H1 (cell line): ENCODE measurements at regions not wholly inside any gene's neighbourhood (a gene's known extent, or its start where the extent isn't known, plus 50 kb on each side); places are given as distances from the start of the nearest gene placed in this dataset.

ENCODE experiments used
- CTCF ChIA-PET: fragments of 300-600 bp; sonication (Branson Sonifier 250); formaldehyde crosslinking; loops from one replicate; lab custom pipeline; 2021; ENCODE audit not compliant: partially characterized antibody; lab: Charles Lee
- POLR2A ChIA-PET: fragments of 300-600 bp; sonication (Branson Sonifier 250); formaldehyde crosslinking; loops from one replicate; lab custom pipeline; 2021; ENCODE audit warnings: inconsistent platforms; ENCODE audit not compliant: partially characterized antibody; lab: Charles Lee
- DNase-seq, 2 experiments: peaks; one replicate each; pipeline versions ENCODE4 v3.0.0 to v3.0.0-alpha.2; 2010 to 2022; ENCODE audit warnings: low spot score in 2 of 2, low read depth in 1 of 2, mixed read lengths in 1 of 2
- FAIRE-seq: peaks from 2 replicates; lab custom pipeline; 2011; peaks lifted over from hg19 to GRCh38; lab: Jason Lieb, UNC
- H2AFZ ChIP-seq: 2 replicates; pipeline ENCODE4 v1.8.1; 2012; ENCODE audit warnings: low read length, inconsistent platforms
- H2AK5ac ChIP-seq: 2 replicates; pipeline ENCODE4 v1.6.1; 2013; ENCODE audit warnings: low read depth, low read length
- H2BK120ac ChIP-seq: replicated peaks from 2 replicates; pipeline ENCODE3; 2013; ENCODE audit warnings: low read depth, low read length, inconsistent platforms
- H2BK12ac ChIP-seq: 2 replicates; pipeline ENCODE4 v1.6.1; 2013; ENCODE audit warnings: low read depth, low read length
- H2BK15ac ChIP-seq: 2 replicates; pipeline ENCODE4 v1.6.1; 2013; ENCODE audit warnings: low read length
- H2BK20ac ChIP-seq: 2 replicates; pipeline ENCODE4 v1.6.1; 2013; ENCODE audit warnings: low read length
- H2BK5ac ChIP-seq: 2 replicates; pipeline ENCODE4 v1.6.1; 2013; ENCODE audit warnings: low read depth, low read length
- H3K14ac ChIP-seq: 2 replicates; pipeline ENCODE4 v1.6.1; 2013; ENCODE audit warnings: inconsistent platforms; ENCODE audit not compliant: insufficient read length
- H3K18ac ChIP-seq: 2 replicates; pipeline ENCODE4 v1.6.1; 2013; ENCODE audit warnings: low read length; ENCODE audit errors: extremely low read depth
- H3K23ac ChIP-seq: 2 replicates; pipeline ENCODE4 v1.6.1; 2013; ENCODE audit warnings: inconsistent platforms; ENCODE audit not compliant: insufficient read length
- H3K23me2 ChIP-seq: 2 replicates; pipeline ENCODE4 v1.6.1; 2013; ENCODE audit warnings: low read depth, low read length
- H3K27ac ChIP-seq: 2 replicates; pipeline ENCODE4 v1.6.1; 2011; ENCODE audit warnings: low read depth, low read length, inconsistent platforms
- H3K27me3 ChIP-seq, 4 experiments: replicated peaks in 1 of 4; 1 replicate in 1 of 4; 2 replicates in 3 of 4; pipeline versions ENCODE4 v1.6.1 to v1.8.1; 2011 to 2013; ENCODE audit warnings: low read length in 3 of 4, mild to moderate bottlenecking in 3 of 4, inconsistent platforms in 2 of 4, mixed read lengths in 2 of 4, moderate library complexity in 1 of 4; ENCODE audit not compliant: control insufficient read depth in 3 of 4, insufficient read depth in 3 of 4; ENCODE audit errors: extremely low read depth in 1 of 4
- H3K36me3 ChIP-seq, 4 experiments: 2 replicates each; pipeline versions ENCODE4 v1.6.1 to v1.8.1; 2011 to 2013; ENCODE audit warnings: mild to moderate bottlenecking in 4 of 4, low read length in 3 of 4, moderate library complexity in 2 of 4, control low read depth in 1 of 4, inconsistent platforms in 1 of 4; ENCODE audit not compliant: insufficient read depth in 4 of 4, control insufficient read depth in 2 of 4
- H3K4ac ChIP-seq: replicated peaks from 2 replicates; pipeline ENCODE3; 2013; ENCODE audit warnings: low read length, low read depth, mixed read lengths, inconsistent platforms; ENCODE audit not compliant: insufficient read length
- H3K4me1 ChIP-seq, 4 experiments: replicated peaks in 1 of 4; 1 replicate in 1 of 4; 2 replicates in 3 of 4; pipeline versions ENCODE4 v1.6.1 to v1.8.1; 2011 to 2013; ENCODE audit warnings: low read length in 3 of 4, inconsistent platforms in 2 of 4, mixed read lengths in 1 of 4; ENCODE audit not compliant: insufficient read depth in 4 of 4, control insufficient read depth in 3 of 4
- H3K4me2 ChIP-seq, 2 experiments: 2 replicates each; pipeline versions ENCODE4 v1.6.1 to v1.8.1; 2011 to 2013; ENCODE audit warnings: low read depth in 2 of 2, low read length in 2 of 2, control low read depth in 1 of 2, inconsistent platforms in 1 of 2, mild to moderate bottlenecking in 1 of 2; ENCODE audit not compliant: insufficient read depth in 1 of 2
- H3K4me3 ChIP-seq, 4 experiments: fragments of 200-600, 300-600 bp in 1 of 4; sonication (generic), shearing (Covaris generic), sonication (Bioruptor Twin) in 1 of 4; 2 replicates each; pipeline versions ENCODE4 v1.5.1 to v1.8.1; 2011 to 2016; ENCODE audit warnings: low read length in 4 of 4, low read depth in 3 of 4, control low read depth in 2 of 4, inconsistent platforms in 2 of 4, mild to moderate bottlenecking in 2 of 4, mixed read lengths in 1 of 4, moderate library complexity in 1 of 4; ENCODE audit not compliant: insufficient read depth in 2 of 4; ENCODE audit errors: extremely low read depth in 1 of 4
- H3K56ac ChIP-seq: replicated peaks from 2 replicates; pipeline ENCODE3; 2013; ENCODE audit warnings: low read depth, mild to moderate bottlenecking, mixed read lengths, low read length, inconsistent platforms; ENCODE audit not compliant: insufficient read length
- H3K79me1 ChIP-seq: 2 replicates; pipeline ENCODE4 v1.6.1; 2013; ENCODE audit warnings: low read depth, low read length, control low read depth
- H3K79me2 ChIP-seq, 2 experiments: 2 replicates each; pipeline versions ENCODE4 v1.6.1 to v1.8.1; 2012 to 2013; ENCODE audit warnings: low read length in 2 of 2, mild to moderate bottlenecking in 2 of 2, inconsistent platforms in 1 of 2; ENCODE audit not compliant: insufficient read depth in 2 of 2, control insufficient read depth in 1 of 2
- H3K9ac ChIP-seq, 4 experiments: replicated peaks in 1 of 4; 1 replicate in 1 of 4; 2 replicates in 3 of 4; pipeline versions ENCODE4 v1.6.1 to v1.8.1; 2011 to 2013; ENCODE audit warnings: low read depth in 3 of 4, low read length in 3 of 4, control low read depth in 2 of 4, mild to moderate bottlenecking in 2 of 4, moderate library complexity in 2 of 4, inconsistent platforms in 1 of 4; ENCODE audit errors: extremely low read depth in 1 of 4
- H3K9me3 ChIP-seq, 2 experiments: 2 replicates each; pipeline versions ENCODE4 v1.6.1 to v1.8.1; 2012 to 2013; ENCODE audit warnings: mild to moderate bottlenecking in 2 of 2, moderate library complexity in 2 of 2, control low read depth in 1 of 2, inconsistent platforms in 1 of 2, low read depth in 1 of 2, low read length in 1 of 2, mixed read lengths in 1 of 2; ENCODE audit not compliant: insufficient read depth in 2 of 2
- H4K20me1 ChIP-seq, 2 experiments: replicated peaks in 1 of 2; 2 replicates each; pipeline versions ENCODE3 to v1.8.1; 2011 to 2013; ENCODE audit warnings: inconsistent platforms in 2 of 2, low read length in 2 of 2, mild to moderate bottlenecking in 1 of 2; ENCODE audit not compliant: insufficient read depth in 2 of 2, control insufficient read depth in 1 of 2
- H4K5ac ChIP-seq: 2 replicates; pipeline ENCODE4 v1.6.1; 2013; ENCODE audit warnings: low read length, low read depth, mixed read lengths, inconsistent platforms; ENCODE audit not compliant: insufficient read length
- H4K8ac ChIP-seq: 2 replicates; pipeline ENCODE4 v1.8.0; 2013; ENCODE audit warnings: mild to moderate bottlenecking, moderate library complexity, low read length, inconsistent platforms; ENCODE audit not compliant: insufficient read depth; ENCODE audit errors: extremely low read depth
- H4K91ac ChIP-seq: replicated peaks from 2 replicates; pipeline ENCODE3; 2013; ENCODE audit warnings: low read length, mixed read lengths, inconsistent platforms; ENCODE audit not compliant: insufficient read length
- ASH2L ChIP-seq: fragments of 200-600, 300-600 bp; sonication (generic); IDR thresholded peaks from one replicate; pipeline ENCODE4 v1.7.1; 2017; ENCODE audit warnings: low read length
- EZH2 ChIP-seq: fragments of 200-600 bp; sonication (generic); IDR thresholded peaks from 2 replicates; pipeline ENCODE4 v1.7.1; 2012; ENCODE audit warnings: low read depth, mild to moderate bottlenecking, moderate library complexity, low read length, inconsistent platforms; ENCODE audit not compliant: severe bottlenecking
- FOSL1 ChIP-seq: IDR thresholded peaks from 2 replicates; pipeline ENCODE4 v1.6.1; 2011; ENCODE audit warnings: mild to moderate bottlenecking, low read depth, low read length, moderate library complexity; ENCODE audit not compliant: insufficient read depth
- GTF2F1 ChIP-seq: IDR thresholded peaks from 2 replicates; pipeline ENCODE4 v1.6.1; 2012; ENCODE audit warnings: low read depth, low read length, improper control_type of control experiment, borderline replicate concordance
- HDAC2 ChIP-seq, 2 experiments: fragments of 300-600 bp in 1 of 2; sonication (generic) in 1 of 2; IDR thresholded peaks; 2 replicates each; pipeline ENCODE4 v1.6.1; 2011 to 2012; ENCODE audit warnings: low read depth in 2 of 2, low read length in 2 of 2, mild to moderate bottlenecking in 2 of 2, moderate library complexity in 2 of 2, borderline replicate concordance in 1 of 2, inconsistent platforms in 1 of 2
- HDAC6 ChIP-seq: IDR thresholded peaks from one replicate; pipeline ENCODE4 v1.7.1; 2012; ENCODE audit warnings: low read depth, mild to moderate bottlenecking, inconsistent platforms, low read length, moderate library complexity
- POLR2A ChIP-seq, 2 experiments: IDR thresholded peaks; 1 replicate in 1 of 2; 2 replicates in 1 of 2; pipeline ENCODE4 v1.6.1; 2011; ENCODE audit warnings: low read depth in 2 of 2, low read length in 2 of 2, mild to moderate bottlenecking in 2 of 2; ENCODE audit errors: control extremely low read depth in 1 of 2
- SAP30 ChIP-seq: fragments of 300-600 bp; sonication (generic); IDR thresholded peaks from 2 replicates; pipeline ENCODE4 v1.7.1; 2012; ENCODE audit warnings: low read length, moderate library complexity, mild to moderate bottlenecking, inconsistent platforms; ENCODE audit not compliant: insufficient read depth, insufficient replicate concordance
- TAF1 ChIP-seq: IDR thresholded peaks from 2 replicates; pipeline ENCODE4 v1.6.1; 2011; ENCODE audit warnings: mild to moderate bottlenecking, low read depth, low read length
- TAF7 ChIP-seq: optimal IDR thresholded peaks from 2 replicates; pipeline ENCODE3; 2011; ENCODE audit warnings: low read depth, mild to moderate bottlenecking, inconsistent platforms, low read length, moderate library complexity, borderline replicate concordance
- TCF12 ChIP-seq: IDR thresholded peaks from 2 replicates; pipeline ENCODE4 v1.6.1; 2011; ENCODE audit warnings: low read depth, mild to moderate bottlenecking, low read length
- TEAD4 ChIP-seq: IDR thresholded peaks from 2 replicates; pipeline ENCODE4 v1.6.1; 2012; ENCODE audit warnings: low read depth, low read length, inconsistent platforms, mixed read lengths
- WGBS, 2 experiments: shearing (Covaris generic) in 1 of 2; methylation state at CpG; one replicate each; pipeline versions ENCODE4 v1.1.6 to v1.1.7; 2013 to 2015; ENCODE audit warnings: low lambda C conversion rate in 2 of 2, mixed read lengths in 2 of 2, inconsistent platforms in 1 of 2, low coverage in 1 of 2, missing lambda C conversion rate in 1 of 2; ENCODE audit not compliant: insufficient replicate concordance in 2 of 2, insufficient coverage in 1 of 2, insufficient read length in 1 of 2; ENCODE audit errors: extremely low coverage in 1 of 2, missing lambda C conversion rate in 1 of 2; 5-methylcytosine and 5-hydroxymethylcytosine counted together
- TF ChIP-seq, protein P1 (sequence below), 3 experiments: IDR thresholded peaks; 1 replicate in 2 of 3; 2 replicates in 1 of 3; pipeline versions ENCODE4 v1.5.1 to v1.6.1; 2011; ENCODE audit warnings: low read length in 3 of 3, mild to moderate bottlenecking in 3 of 3, inconsistent platforms in 2 of 3, low read depth in 1 of 3, moderate library complexity in 1 of 3; ENCODE audit not compliant: insufficient read depth in 1 of 3; ENCODE audit errors: control extremely low read depth in 1 of 3

DNA sequence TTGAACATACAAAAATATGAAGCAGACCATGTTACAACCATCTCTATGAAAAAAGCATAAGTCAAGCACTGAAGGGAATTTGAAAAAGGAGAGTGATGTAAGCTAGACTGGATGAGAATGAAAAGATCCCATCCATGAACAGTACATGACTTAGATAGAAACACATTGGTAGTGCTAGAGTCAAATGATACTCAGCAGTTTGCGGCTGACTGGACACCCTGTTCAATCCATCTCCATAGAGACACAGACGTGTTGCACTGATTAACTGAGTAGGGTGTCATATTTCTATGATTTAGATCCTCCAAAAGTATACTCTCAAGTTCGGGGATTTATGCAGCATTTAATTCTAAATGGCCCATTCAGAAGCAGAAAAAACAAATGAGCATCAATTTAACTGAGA, 674.3 kb upstream of the NRXN1 start:
- no peak for FAIRE-seq
- Histone ChIP-seq H2BK15ac (no peak overlapping the region), H3K79me2 (no peaks in the 10 kb centered on the region), H3K18ac (no peak overlapping the region), H2AK5ac (no peak overlapping the region), H3K79me1 (no peaks in the 10 kb centered on the region), H2AFZ (no peak overlapping the region), H3K23ac (no peak overlapping the region), H3K23me2 (no peaks in the 10 kb centered on the region), H3K4me3 (no peak overlapping the region), H3K9ac (no peak overlapping the region), H4K20me1 (no peaks in the 10 kb centered on the region), H3K36me3 (no peaks in the 10 kb centered on the region), H2BK120ac (no peak overlapping the region), H2BK12ac (no peak overlapping the region), H3K27ac (no peak overlapping the region), H3K4me2 (no peak overlapping the region), H3K27me3 (no peaks in the 10 kb centered on the region), H2BK5ac (no peak overlapping the region), H3K14ac (no peak overlapping the region), H3K4ac (no peak overlapping the region), H3K9me3 (no peaks in the 10 kb centered on the region), H4K5ac (no peak overlapping the region), H3K56ac (no peak overlapping the region), H2BK20ac (no peak overlapping the region), H3K4me1 (peaks cover 0 to 2% (median 0%) of the 10 kb centered on the region in 4 experiments; a peak in 1 of 7 replicates), H4K8ac (no peak overlapping the region), H4K91ac (no peak overlapping the region)
- no peak for DNase-seq
- CTCF ChIA-PET: no interaction called here
- 90% methylated on average over 3 of the region's 3 CpGs; no CpG with 5 or more reads in 1 of the 2 experiments for WGBS, 2 experiments
- POLR2A ChIA-PET: no interaction called here
- TF ChIP-seq, protein P1, sequence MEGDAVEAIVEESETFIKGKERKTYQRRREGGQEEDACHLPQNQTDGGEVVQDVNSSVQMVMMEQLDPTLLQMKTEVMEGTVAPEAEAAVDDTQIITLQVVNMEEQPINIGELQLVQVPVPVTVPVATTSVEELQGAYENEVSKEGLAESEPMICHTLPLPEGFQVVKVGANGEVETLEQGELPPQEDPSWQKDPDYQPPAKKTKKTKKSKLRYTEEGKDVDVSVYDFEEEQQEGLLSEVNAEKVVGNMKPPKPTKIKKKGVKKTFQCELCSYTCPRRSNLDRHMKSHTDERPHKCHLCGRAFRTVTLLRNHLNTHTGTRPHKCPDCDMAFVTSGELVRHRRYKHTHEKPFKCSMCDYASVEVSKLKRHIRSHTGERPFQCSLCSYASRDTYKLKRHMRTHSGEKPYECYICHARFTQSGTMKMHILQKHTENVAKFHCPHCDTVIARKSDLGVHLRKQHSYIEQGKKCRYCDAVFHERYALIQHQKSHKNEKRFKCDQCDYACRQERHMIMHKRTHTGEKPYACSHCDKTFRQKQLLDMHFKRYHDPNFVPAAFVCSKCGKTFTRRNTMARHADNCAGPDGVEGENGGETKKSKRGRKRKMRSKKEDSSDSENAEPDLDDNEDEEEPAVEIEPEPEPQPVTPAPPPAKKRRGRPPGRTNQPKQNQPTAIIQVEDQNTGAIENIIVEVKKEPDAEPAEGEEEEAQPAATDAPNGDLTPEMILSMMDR (IDR thresholded peaks at IDR 0.05; ENCODE audit: control extremely low read depth in 1 of 3, insufficient read depth in 1 of 3, low read depth in 1 of 3, low read length in 3 of 3): no peak
- TF ChIP-seq TAF7: no peak
- TF ChIP-seq TEAD4: no peak
- no peak for TF ChIP-seq EZH2
- no peak for TF ChIP-seq GTF2F1
- no peak for TF ChIP-seq HDAC2 (IDR thresholded peaks at IDR 0.05; ENCODE audit: borderline replicate concordance in 1 of 2, low read depth in 2 of 2, low read length in 2 of 2)
- no peak for TF ChIP-seq TCF12
- no peak for TF ChIP-seq POLR2A (IDR thresholded peaks at IDR 0.05; ENCODE audit: control extremely low read depth in 1 of 2, low read depth in 2 of 2, low read length in 2 of 2)
- no peak for TF ChIP-seq HDAC6
- no peak for TF ChIP-seq FOSL1
- TF ChIP-seq TAF1: no peak
- TF ChIP-seq SAP30: no peak
- TF ChIP-seq ASH2L: no peak
